ENCODE measurements at regions not wholly inside any gene's neighbourhood (a gene's known extent, or its start where the extent isn't known, plus 50 kb on each side); places are given as distances from the start of the nearest gene placed in this dataset.

GRCh38 chr6:126848119-126848518, 270.4 kb upstream of the RSPO3 start:
- TF ChIP-seq RAD21 (IDR thresholded peaks at IDR 0.05; ENCODE audit: low read length) (no peak), BHLHE40 (IDR thresholded peaks at IDR 0.05; ENCODE audit: low read depth, low read length) (no peak), CEBPB (IDR thresholded peaks at IDR 0.05; ENCODE audit: low read depth, low read length) (no peak), POLR2A (IDR thresholded peaks at IDR 0.05; ENCODE audit: low read depth, low read length) (no peak), SMC3 (IDR thresholded peaks at IDR 0.05; ENCODE audit: low read depth, low read length) (no peak), CTCF (conservative IDR thresholded peaks at IDR 0.05; ENCODE audit: low read depth, low read length) (no peak), CHD1 (IDR thresholded peaks at IDR 0.05; ENCODE audit: low read depth, low read length) (no peak), MAFK (IDR thresholded peaks at IDR 0.05; ENCODE audit: low read depth, low read length) (no peak), RFX5 (IDR thresholded peaks at IDR 0.05; ENCODE audit: low read depth, low read length) (no peak)
